Vagina (tissue), 2 donors: ENCODE measurements at regions not wholly inside any gene's neighbourhood (a gene's known extent, or its start where the extent isn't known, plus 50 kb on each side); places are given as distances from the start of the nearest gene placed in this dataset.

Experiments
- DNase-seq, 2 donors: peaks; one replicate each; pipeline ENCODE4 v3.0.0-alpha.2; 2017; ENCODE audit errors: extremely low spot score in 2 of 2
- H3K27ac ChIP-seq: fragments of 200-600 bp; sonication (generic); one replicate; pipeline ENCODE4 v1.5.1; 2019
- H3K27me3 ChIP-seq: fragments of 200-600 bp; sonication (generic); one replicate; pipeline ENCODE4 v1.5.1; 2019
- H3K36me3 ChIP-seq, 2 donors: fragments of 200-600 bp; sonication (generic); one replicate each; pipeline ENCODE4 v1.5.1; 2017 to 2019
- H3K4me1 ChIP-seq: fragments of 200-600 bp; sonication (generic); one replicate; pipeline ENCODE4 v1.5.1; 2019
- H3K4me3 ChIP-seq, 2 donors: fragments of 200-600 bp; sonication (generic); 1 replicate in 1 of 2; 2 replicates in 1 of 2; pipeline ENCODE4 v1.5.1; 2016 to 2019
- H3K9me3 ChIP-seq: fragments of 200-600 bp; sonication (generic); one replicate; pipeline ENCODE4 v1.5.1; 2019
- POLR2A ChIP-seq, 2 donors: fragments of 450-650 bp; IDR thresholded peaks; one replicate each; pipeline ENCODE4 v1.6.1; 2017; ENCODE audit warnings: antibody characterized with exemption in 2 of 2, mild to moderate bottlenecking in 2 of 2, moderate library complexity in 2 of 2
- POLR2AphosphoS5 ChIP-seq, 2 donors: sonication (generic); formaldehyde crosslinking; IDR thresholded peaks; one replicate each; pipeline ENCODE4 v1.9.0; 2017; ENCODE audit warnings: antibody characterized with exemption in 2 of 2, mild to moderate bottlenecking in 2 of 2, low read depth in 1 of 2; ENCODE audit not compliant: insufficient read depth in 1 of 2
- intact Hi-C: fragments of 100-400 bp; cut with DNase I; formaldehyde crosslinking; loops from one replicate; pipeline ENCODE4 v1.15.1; 2023
- TF ChIP-seq, protein P1 (sequence below), 3 experiments: fragments of 450-650 bp in 2 of 3; fragments of 200-600 bp in 1 of 3; sonication (generic) in 1 of 3; IDR thresholded peaks; one replicate each; pipeline ENCODE4 v1.5.1; 2017 to 2019; ENCODE audit warnings: antibody characterized with exemption in 3 of 3, mild to moderate bottlenecking in 2 of 3, moderate library complexity in 2 of 3

DNA sequence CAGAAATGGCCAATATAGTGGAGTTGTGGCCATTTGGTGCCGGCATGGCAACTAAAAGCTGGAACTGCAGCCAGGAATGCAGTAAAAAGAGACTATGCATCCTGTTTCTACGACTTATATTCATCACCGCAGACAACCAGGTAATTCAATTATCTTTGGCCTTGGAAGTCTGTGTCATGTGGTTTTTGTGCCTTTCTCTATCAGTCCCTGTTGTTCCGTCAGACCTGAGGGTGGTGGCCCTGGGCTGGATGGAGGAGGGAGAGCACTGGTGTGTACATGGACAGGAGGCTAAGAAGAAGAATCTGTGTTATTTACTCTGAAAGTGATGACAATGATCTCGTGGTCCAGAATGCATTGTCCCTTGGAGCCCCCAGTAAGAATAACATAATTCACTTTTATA is 852.6 kb downstream of the VRK1 start:
- no peak for DNase-seq
- Histone ChIP-seq H3K4me1 (no peaks in the 10 kb centered on the region), H3K36me3 (no peaks in the 10 kb centered on the region), H3K27me3 (no peaks in the 10 kb centered on the region), H3K27ac (no peak overlapping the region), H3K4me3 (no peak overlapping the region), H3K9me3 (no peaks in the 10 kb centered on the region)
- TF ChIP-seq POLR2AphosphoS5 (IDR thresholded peaks at IDR 0.05; ENCODE audit: insufficient read depth in 1 of 2, low read depth in 1 of 2) (no peak), POLR2A (IDR thresholded peaks at IDR 0.05) (no peak)
- TF ChIP-seq, protein P1, sequence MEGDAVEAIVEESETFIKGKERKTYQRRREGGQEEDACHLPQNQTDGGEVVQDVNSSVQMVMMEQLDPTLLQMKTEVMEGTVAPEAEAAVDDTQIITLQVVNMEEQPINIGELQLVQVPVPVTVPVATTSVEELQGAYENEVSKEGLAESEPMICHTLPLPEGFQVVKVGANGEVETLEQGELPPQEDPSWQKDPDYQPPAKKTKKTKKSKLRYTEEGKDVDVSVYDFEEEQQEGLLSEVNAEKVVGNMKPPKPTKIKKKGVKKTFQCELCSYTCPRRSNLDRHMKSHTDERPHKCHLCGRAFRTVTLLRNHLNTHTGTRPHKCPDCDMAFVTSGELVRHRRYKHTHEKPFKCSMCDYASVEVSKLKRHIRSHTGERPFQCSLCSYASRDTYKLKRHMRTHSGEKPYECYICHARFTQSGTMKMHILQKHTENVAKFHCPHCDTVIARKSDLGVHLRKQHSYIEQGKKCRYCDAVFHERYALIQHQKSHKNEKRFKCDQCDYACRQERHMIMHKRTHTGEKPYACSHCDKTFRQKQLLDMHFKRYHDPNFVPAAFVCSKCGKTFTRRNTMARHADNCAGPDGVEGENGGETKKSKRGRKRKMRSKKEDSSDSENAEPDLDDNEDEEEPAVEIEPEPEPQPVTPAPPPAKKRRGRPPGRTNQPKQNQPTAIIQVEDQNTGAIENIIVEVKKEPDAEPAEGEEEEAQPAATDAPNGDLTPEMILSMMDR (IDR thresholded peaks at IDR 0.05): no peak
- intact Hi-C loops: no loop called here

DNA sequence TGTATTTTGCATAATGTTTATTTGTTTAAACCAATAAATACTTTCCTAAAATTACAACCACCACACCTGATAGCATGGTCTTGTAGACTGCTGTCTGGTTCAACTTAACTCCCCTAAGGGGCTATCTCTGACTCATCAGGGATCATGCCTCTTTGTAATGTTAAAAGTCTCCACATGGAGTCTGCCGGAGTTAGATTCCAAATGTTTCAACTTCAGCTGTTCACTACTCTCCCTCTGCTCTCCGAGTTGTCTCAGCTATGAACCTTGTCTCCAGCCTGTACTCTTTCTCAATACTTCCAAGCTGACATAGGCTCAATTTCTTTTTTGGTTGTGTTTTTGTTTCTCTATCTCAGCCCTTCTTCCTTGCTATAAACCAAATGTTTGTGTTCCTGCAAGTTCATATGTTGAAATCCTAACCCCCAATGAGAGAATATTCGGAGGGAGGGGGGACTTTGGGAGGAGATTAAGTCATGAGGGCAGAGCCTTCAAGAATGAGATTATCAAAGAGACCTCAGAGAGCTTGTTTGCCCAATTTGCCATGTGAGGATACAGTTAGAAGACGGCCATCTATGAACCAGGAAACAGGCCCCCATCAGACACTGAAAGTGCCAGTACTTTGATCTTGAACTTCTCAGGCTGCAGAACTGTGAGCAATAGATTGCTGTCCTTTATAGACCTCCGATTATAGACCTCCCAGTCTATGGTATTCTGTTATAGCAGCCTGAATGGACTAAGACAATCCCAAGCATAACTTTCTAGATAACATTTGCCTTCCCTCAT is 858.2 kb downstream of the VRK1 start:
- intact Hi-C loops: no loop called here

DNA sequence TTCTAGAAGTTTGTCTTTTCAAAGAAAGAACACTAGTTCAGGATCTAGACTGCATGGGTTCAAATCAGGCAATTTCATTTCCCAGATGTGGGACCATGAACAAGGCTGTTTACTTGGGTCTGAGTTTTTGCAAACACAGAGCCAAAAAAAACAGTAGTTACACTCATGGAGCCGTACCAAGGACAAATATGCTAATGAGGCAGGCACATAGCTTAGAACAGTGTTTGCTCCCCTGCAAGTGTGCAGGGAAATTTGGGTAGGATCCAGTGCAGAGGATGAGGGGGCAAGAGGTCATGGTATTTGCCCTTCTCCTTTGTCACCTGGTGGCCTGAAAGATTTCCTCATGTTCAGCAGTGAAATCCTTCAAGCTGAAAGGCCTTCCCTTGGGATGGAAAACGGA is 860.4 kb downstream of the VRK1 start:
- Histone ChIP-seq H3K4me3 (no peak overlapping the region), H3K4me1 (no peaks in the 10 kb centered on the region), H3K27ac (no peak overlapping the region), H3K36me3 (no peaks in the 10 kb centered on the region), H3K27me3 (no peaks in the 10 kb centered on the region), H3K9me3 (no peaks in the 10 kb centered on the region)
- DNase-seq: no peak
- intact Hi-C loops: no loop called here
- TF ChIP-seq POLR2AphosphoS5 (IDR thresholded peaks at IDR 0.05; ENCODE audit: insufficient read depth in 1 of 2, low read depth in 1 of 2) (no peak), POLR2A (IDR thresholded peaks at IDR 0.05) (no peak)
- TF ChIP-seq, protein P1 (IDR thresholded peaks at IDR 0.05): no peak

More for the DNA sequence above, 858.2 kb downstream of the VRK1 start:
- no peak overlapping the region for H3K4me3 ChIP-seq
- DNase-seq: no peak
- no peaks in the 10 kb centered on the region for H3K36me3 ChIP-seq
- H3K27ac ChIP-seq: no peak overlapping the region
- no peaks in the 10 kb centered on the region for H3K4me1 ChIP-seq
- no peaks in the 10 kb centered on the region for H3K27me3 ChIP-seq
- TF ChIP-seq, protein P1 (IDR thresholded peaks at IDR 0.05): no peak
- TF ChIP-seq POLR2AphosphoS5 (IDR thresholded peaks at IDR 0.05; ENCODE audit: insufficient read depth in 1 of 2, low read depth in 1 of 2) (no peak), POLR2A (IDR thresholded peaks at IDR 0.05) (no peak)
- no peaks in the 10 kb centered on the region for H3K9me3 ChIP-seq

DNA sequence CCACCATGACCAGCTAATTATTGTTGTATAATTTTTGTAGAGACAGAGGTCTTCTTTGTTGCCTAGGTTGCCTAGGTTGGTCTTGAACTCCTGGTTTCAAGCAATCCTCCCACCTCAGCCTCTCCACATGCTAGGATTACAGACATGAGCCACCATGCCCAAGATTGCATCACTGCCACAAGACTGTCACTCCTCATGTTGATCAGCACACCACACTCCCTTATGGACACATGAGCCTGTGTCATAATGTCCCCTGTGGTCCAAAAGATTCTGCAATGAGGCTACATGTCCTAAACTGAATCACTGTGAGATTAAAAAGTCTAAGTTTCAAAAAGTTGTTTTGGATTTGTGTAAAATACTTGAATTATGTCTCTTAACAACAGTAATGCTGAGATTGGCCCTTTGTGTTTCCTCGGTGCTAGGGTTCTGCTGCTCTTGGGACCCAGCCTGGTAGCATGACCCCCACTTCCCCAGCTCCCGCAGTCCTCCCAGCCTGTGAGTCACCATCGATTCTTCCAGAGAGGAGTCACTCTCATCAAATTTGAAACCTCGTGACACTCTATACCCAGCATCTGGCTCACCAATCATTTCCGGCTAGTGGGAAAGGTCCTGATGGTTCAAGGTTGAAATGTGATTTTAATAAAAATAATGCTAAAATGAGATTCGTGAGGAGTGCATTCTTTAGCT is 890.9 kb downstream of the VRK1 start:
- Histone ChIP-seq H3K9me3 (no peaks in the 10 kb centered on the region), H3K36me3 (no peaks in the 10 kb centered on the region), H3K27ac (no peak overlapping the region), H3K4me3 (no peak overlapping the region), H3K4me1 (no peaks in the 10 kb centered on the region), H3K27me3 (no peaks in the 10 kb centered on the region)
- TF ChIP-seq POLR2AphosphoS5 (IDR thresholded peaks at IDR 0.05; ENCODE audit: insufficient read depth in 1 of 2, low read depth in 1 of 2) (no peak), POLR2A (IDR thresholded peaks at IDR 0.05) (no peak)
- TF ChIP-seq, protein P1 (IDR thresholded peaks at IDR 0.05): no peak
- intact Hi-C loops: no loop called here
- peak in 1 of 2 donors; percentile 34 for DNase-seq
